Femur (tissue), 1 donor: ENCODE measurements at regions not wholly inside any gene's neighbourhood (a gene's known extent, or its start where the extent isn't known, plus 50 kb on each side); places are given as distances from the start of the nearest gene placed in this dataset.

Experiments used
- DNase-seq: peaks from one replicate; pipeline ENCODE4 v3.0.0-alpha.2; 2017

DNA sequence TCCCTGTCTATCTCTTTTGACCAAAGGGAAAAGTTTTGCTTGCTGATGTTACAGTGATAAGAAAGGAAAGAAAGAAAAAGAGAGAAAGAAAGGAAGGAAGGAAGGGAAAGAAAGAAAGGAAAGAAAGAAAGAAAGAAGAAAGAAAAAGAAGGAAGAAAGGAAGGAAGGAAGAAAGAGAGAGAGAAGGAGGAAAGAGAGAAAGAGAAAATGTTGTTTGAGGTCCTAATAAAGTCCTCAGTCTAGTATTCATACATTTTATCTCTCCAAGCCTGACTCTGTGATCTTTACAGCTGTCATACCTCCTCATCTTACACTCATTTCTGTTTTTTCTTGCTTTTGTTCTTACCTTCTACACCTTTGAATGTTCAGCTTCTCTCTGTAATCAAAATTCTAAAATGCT, 111.4 kb upstream of the MBNL1 start:
- no peak for DNase-seq

GRCh38 chr3:152159328-152159727, 109.4 kb upstream of the MBNL1 start:
- DNase-seq, result no peak

GRCh38 chr3:152160350-152161011, 108.2 kb upstream of the MBNL1 start:
- no peak for DNase-seq

DNA sequence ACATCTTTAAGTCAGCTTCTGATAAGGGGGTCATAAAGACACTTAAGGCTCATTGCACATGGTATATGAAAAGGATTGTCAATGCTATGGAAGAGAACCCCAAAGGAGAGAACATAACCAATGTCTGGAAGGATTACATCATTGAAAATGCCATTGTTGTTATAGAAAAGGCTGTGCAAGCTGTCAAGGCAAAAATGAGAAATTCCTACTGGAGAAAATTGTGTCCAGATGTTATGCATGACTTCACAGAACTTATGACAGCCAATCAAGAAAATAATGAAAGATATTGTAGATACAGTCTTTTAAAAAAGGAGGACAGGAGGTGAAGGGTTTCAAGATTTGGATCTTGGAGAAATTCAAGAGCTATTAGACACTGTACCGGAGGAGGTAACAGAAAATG, 96.3 kb upstream of the MBNL1 start:
- no peak for DNase-seq

GRCh38 chr3:152173627-152174026, 95.1 kb upstream of the MBNL1 start:
- no peak for DNase-seq

DNA sequence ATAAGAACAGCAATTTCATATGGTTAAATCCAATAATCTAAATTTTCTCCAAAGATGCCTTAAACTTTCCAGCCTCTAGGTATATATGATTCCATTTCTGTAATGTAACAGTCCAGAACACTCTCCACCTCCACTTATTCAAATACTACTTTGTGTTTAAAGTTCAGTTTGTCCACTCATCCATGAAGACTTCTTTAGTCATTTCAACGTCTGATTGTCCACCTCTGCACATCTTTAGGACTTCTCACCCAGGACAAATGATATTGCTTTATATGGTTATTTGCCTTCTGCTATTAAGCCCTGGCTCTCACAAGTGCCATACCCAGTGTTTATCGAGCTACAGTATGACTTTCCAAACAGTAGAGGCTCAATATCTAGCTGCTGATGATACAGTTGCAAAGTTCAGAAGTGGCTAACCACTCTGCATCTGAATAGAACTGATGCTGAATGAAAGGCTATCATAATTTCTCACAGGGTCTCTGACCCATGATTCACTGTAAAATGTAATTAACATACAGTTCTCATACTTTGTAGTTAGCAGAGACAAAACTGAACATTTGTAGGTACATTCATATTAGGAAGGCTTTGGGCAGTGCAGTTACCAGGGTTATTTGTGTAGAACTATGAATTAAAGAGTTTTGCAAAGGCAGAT, 93.7 kb upstream of the MBNL1 start:
- DNase-seq, result no peak

DNA sequence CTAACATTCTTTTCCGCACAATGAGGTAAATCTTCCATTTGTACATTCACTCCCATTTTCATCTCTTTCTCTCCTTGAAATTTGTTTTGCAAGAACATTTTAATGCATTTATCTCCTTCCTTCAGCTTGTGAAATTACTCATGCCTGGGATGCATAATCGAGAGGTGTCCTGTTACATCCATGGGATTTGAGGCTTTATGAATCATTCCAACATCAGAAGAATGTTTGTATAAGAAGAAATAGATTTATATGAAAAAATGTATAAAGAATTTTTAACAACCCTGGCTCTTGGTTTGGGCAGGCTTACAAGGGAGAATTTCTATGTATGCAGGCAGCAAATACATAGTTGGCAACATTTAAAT, 93.2 kb upstream of the MBNL1 start:
- no peak for DNase-seq

- DNase-seq, result no peak
These were observed 92.5 kb upstream of the MBNL1 start for GRCh38 chr3:152176241-152176640.

DNA sequence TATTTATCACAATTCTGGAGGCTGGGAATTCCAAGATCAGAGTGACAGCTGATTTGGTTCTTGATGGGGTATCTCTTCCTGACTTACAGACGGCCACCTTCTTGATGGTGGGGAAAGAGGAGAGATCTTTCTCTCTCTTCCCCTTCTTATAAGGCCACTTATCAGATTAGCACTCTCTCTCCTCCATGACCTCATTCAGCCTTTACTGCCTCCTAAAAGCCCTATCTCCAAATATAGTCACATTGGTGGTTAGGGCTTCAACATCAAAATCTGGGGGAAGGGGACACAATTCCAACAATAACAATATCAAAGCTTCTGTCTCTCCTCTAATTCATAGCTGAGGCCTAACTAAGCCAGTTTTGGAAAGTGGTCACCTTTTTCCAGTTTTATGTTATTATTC, 91.7 kb upstream of the MBNL1 start:
- no peak for DNase-seq

GRCh38 chr3:152177757-152178156, 91.0 kb upstream of the MBNL1 start:
- DNase-seq, result no peak

DNA sequence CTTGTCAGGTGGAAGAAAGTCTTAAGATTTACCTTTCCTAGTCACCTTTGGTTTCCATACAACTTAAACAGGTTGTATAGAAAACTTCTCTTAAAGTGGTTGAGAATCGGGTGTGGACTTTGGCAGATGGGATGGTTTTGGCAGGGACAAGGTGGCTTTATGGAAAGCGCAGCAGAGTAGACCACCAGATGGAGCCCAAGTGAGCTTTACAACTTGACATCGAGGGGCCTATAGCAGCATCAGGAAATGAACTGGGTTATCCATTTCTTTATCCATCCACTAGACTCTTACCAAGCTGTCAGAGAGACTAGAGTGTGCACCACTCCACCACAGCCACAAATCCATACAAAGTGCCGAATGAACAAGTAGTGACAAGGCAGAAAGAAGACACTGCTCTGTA, 85.3 kb upstream of the MBNL1 start:
- peak; percentile 37 for DNase-seq

GRCh38 chr3:152184971-152185686, 83.6 kb upstream of the MBNL1 start:
- no peak for DNase-seq

- no peak for DNase-seq
These were observed 82.7 kb upstream of the MBNL1 start for GRCh38 chr3:152185891-152186630.

DNA sequence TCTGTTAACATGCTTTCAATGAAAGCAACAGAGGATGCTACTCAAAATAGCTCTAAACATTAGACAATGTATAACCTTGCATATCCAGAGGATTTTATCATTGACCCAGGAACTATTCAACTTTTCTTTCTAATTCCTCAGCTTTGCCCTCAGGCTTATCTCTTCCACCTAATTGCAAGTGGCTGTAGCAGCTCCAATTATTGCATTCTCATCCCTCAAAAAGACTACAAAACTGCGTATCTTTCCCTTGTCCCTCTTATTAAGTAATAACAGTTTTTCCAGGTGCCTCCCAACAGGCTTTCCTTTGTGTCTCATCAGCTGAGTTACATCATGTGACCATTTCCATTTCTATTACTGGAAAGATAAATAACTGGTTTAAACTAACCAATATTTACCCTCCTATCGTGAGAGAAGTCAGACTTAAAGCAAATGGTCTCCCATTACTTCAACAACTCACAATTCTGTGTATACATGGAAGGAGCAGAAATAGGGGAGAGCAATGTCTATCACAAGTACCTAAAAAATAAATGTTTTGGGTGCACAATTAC, 78.0 kb upstream of the MBNL1 start:
- no peak for DNase-seq

GRCh38 chr3:152192050-152192449, 76.7 kb upstream of the MBNL1 start:
- DNase-seq, result no peak

DNA sequence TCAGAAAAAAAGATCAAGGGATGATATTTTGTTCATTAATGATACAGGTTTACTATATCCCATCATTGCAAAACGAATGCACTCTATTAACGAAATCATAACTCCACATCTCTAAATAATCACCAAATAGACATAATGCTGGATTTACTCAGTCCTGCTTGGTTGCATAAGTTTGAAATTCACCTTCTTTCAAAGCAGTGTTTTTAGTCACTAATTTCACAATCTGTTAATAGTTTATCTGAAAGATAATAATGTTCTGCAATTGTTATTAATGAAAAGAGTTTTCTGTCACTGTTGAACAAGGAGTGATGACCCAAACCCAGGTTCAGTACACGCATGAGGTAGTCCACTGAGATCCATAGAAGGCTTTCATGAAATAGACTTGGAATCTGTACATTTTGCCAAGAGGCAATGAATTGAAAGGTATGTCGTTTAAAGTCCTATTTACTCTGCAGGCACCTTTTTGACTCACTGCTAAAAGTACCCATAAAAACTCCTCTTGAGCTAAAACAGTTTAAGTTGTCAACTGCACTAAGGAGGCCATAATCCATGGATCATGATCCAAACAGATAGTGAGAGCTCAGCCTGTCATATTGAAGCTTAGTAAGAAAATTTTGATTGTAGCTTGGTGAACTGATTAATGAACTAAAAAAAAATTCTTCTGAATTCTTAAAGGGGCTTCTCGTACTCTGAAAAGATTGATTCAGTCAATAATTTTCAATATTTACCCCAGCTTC, 75.6 kb upstream of the MBNL1 start:
- DNase-seq, result no peak

DNA sequence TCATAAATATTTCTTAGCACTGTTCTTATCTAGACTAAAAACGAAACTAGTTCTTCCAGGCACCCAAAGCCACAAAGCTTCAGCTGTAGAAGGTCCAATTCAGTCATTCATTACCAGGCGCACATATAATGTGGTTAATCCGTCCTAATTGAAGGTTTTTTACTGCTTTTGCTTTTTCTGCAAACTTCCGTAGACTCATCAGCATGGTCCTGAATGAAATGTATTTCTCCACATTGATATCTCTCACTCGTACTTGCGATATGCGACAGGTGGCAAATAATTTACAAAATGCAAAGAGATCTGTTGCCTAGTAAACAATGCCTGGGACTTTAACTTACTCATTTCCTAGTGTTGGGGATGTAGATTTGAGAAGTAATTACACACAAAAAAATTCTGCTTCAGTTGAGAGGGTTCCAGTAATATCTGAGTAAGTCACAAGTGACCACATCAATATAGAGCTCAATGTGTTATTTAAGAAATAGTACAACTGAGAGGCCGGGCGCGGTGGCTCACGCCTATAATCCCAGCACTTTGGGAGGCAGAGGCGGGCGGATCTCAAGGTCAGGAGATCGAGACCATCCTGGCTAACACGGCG, 75.0 kb upstream of the MBNL1 start:
- DNase-seq, result no peak

DNA sequence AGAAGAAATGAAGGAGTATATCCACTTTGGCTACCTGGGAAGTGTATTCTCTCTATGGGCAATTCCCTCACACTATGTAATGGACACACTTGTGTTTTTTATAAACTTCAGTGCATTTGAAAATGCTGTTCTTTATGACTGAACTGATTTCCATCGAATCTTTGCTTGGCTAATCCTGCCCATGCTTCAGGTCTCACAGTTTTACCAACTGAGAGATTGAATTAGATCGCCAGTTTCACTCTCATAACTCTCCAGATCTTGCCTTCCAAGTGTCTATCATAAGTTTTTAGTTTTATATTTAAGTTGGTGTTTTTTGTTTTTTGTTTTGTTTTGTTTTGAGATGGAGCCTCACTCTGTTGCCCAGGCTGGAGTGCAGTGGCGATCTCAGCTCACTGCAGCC, 73.5 kb upstream of the MBNL1 start:
- DNase-seq, result no peak

DNA sequence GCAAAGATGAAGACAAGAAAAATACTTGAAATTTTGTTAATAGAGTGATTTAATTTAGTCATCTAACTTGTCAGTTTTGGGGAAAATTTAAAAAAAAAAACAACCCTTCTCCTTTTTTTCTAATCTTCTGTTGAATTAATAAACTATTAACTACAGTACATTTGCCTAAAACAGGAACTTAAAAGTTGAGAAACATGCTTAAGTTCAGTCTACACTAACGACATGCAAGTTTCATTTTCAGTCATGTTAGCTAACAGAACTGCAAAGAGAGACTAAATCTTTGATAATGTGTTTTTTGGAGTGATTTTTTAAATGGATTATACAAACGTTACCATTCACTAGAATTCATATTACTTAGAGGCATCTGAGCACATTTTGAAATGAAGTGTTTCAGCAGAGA, 71.9 kb upstream of the MBNL1 start:
- no peak for DNase-seq

DNA sequence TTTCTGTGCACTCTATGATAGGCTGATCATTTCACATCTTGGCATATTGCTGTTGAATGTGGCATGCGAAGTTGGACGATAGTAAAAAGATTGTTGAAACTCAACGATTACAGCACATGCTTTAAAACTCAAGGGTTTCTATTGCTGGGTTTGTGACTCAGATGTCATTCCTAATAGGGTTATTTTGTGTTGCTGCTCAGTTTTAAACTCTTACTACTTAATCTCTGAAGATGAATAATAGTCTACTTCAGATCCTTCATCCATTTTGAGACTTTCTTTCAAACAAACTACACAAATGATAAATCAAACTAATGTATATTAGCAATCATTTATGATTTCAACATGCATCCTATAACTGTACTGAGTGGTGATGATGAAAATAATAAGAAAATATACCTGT, 71.3 kb upstream of the MBNL1 start:
- no peak for DNase-seq

DNA sequence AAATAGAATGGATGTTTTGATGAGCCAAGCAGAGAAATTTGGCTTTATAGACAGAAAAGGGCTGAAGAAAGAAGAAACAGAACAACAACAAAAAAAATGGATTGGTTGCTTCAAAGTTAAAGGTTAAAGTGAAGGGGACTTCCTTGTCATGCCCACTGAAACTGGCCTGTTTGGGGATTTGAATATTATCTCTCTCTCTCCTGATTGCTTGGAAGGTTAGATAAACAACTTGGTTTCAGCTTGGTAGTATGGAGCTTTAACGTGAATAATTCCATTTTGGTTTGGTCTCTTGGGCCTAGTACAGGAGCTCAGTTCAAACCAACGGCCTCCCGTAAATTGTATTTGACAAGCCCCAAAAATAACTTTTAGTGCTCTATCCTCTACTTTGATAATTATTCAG, 70.8 kb upstream of the MBNL1 start:
- DNase-seq, result no peak

DNA sequence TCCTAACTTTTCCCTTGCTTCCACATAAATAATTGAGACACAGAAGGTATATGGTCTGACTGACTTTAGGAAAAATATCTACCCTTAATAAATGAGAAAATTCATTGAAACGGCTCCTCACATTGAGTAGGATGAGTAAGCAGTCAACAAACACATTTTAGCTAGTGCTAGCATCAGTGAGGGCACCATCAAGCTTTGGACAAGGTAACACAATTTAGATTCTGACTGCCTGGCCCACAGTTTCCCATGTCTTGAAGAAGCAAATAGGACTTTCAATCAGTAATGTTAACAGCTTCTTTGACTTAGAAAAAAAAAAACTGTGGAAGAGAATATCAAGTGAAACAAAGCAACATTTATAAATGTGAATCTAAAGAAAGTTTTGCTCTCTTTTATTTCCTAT, 70.1 kb upstream of the MBNL1 start:
- no peak for DNase-seq
